HG03521 (cell line): ENCODE measurements at regions not wholly inside any gene's neighbourhood (a gene's known extent, or its start where the extent isn't known, plus 50 kb on each side); places are given as distances from the start of the nearest gene placed in this dataset.
"Not testable (repeated sequence)": the region's sequence is repeated elsewhere in the genome, so short reads cannot be mapped to it uniquely, and the experiment has no call there.

ENCODE experiments used
- ATAC-seq: cut with Tn5 transposase; IDR thresholded peaks from one replicate; pipeline ENCODE4 v1.9.1; 2021; ENCODE audit warnings: mild to moderate bottlenecking, moderate library complexity; ENCODE audit not compliant: unreplicated experiment

GRCh38 chr3:177646749-177647148 is 449.5 kb upstream of the TBL1XR1 start:
- no peak for ATAC-seq

GRCh38 chr3:177647341-177647740 is 450.1 kb upstream of the TBL1XR1 start:
- no peak for ATAC-seq

- no peak for ATAC-seq
These were observed 450.6 kb upstream of the TBL1XR1 start for GRCh38 chr3:177647876-177648275.

GRCh38 chr3:177652556-177653291 is 455.4 kb upstream of the TBL1XR1 start:
- ATAC-seq: no peak

- no peak for ATAC-seq
These were observed 460.0 kb upstream of the TBL1XR1 start for GRCh38 chr3:177657243-177657642.

- no peak for ATAC-seq
These were observed 461.1 kb upstream of the TBL1XR1 start for GRCh38 chr3:177658354-177658753.

GRCh38 chr3:177664380-177665103 is 467.3 kb upstream of the TBL1XR1 start:
- not testable (repeated sequence) for ATAC-seq

GRCh38 chr3:177665122-177665808 is 468.0 kb upstream of the TBL1XR1 start:
- ATAC-seq: no peak

- no peak for ATAC-seq
These were observed 475.1 kb upstream of the TBL1XR1 start for GRCh38 chr3:177672252-177672911.

GRCh38 chr3:177673112-177673914 is 476.0 kb upstream of the TBL1XR1 start:
- no peak for ATAC-seq

GRCh38 chr3:177674186-177674585 is 476.9 kb upstream of the TBL1XR1 start:
- ATAC-seq: no peak

- no peak for ATAC-seq
These were observed 478.9 kb upstream of the TBL1XR1 start for GRCh38 chr3:177676148-177676547.

- no peak for ATAC-seq
These were observed 479.8 kb upstream of the TBL1XR1 start for GRCh38 chr3:177676947-177677587.

- peak; percentile 57 for ATAC-seq
These were observed 482.5 kb upstream of the TBL1XR1 start for GRCh38 chr3:177679568-177680471.

GRCh38 chr3:177680472-177680821 is 483.2 kb upstream of the TBL1XR1 start:
- ATAC-seq: no peak

GRCh38 chr3:177681156-177681555 is 483.9 kb upstream of the TBL1XR1 start:
- no peak for ATAC-seq

- no peak for ATAC-seq
These were observed 484.6 kb upstream of the TBL1XR1 start for GRCh38 chr3:177681852-177682251.

- no peak for ATAC-seq
These were observed 486.3 kb upstream of the TBL1XR1 start for GRCh38 chr3:177683586-177683985.

- ATAC-seq: no peak
These were observed 489.4 kb upstream of the TBL1XR1 start for GRCh38 chr3:177686671-177687070.
